Neuronal stem cell (in vitro differentiated cells): ENCODE measurements at regions not wholly inside any gene's neighbourhood (a gene's known extent, or its start where the extent isn't known, plus 50 kb on each side); places are given as distances from the start of the nearest gene placed in this dataset.

Experiments used
- DNase-seq: peaks from one replicate; pipeline ENCODE4 v3.0.0-alpha.2; 2013; ENCODE audit warnings: low spot score
- H2AFZ ChIP-seq: one replicate; pipeline ENCODE4 v1.6.1; 2013; ENCODE audit warnings: mild to moderate bottlenecking, low read length, inconsistent platforms
- H2AK5ac ChIP-seq: 2 replicates; pipeline ENCODE4 v1.6.1; 2013; ENCODE audit warnings: low read depth, mild to moderate bottlenecking, inconsistent platforms, low read length, moderate library complexity, mixed read lengths
- H2BK120ac ChIP-seq: 2 replicates; pipeline ENCODE4 v1.6.1; 2013; ENCODE audit warnings: low read depth, mild to moderate bottlenecking, inconsistent platforms, low read length, moderate library complexity, mixed read lengths
- H2BK12ac ChIP-seq: one replicate; pipeline ENCODE4 v1.6.1; 2013; ENCODE audit warnings: low read length, inconsistent platforms
- H2BK15ac ChIP-seq: 2 replicates; pipeline ENCODE4 v1.6.1; 2013; ENCODE audit warnings: mild to moderate bottlenecking, low read length, inconsistent platforms, mixed read lengths
- H2BK5ac ChIP-seq: one replicate; pipeline ENCODE4 v1.6.1; 2013; ENCODE audit warnings: inconsistent platforms, mild to moderate bottlenecking, low read length, moderate library complexity
- H3K14ac ChIP-seq: one replicate; pipeline ENCODE4 v1.6.1; 2013; ENCODE audit warnings: low read length, inconsistent platforms
- H3K18ac ChIP-seq: 2 replicates; pipeline ENCODE4 v1.6.1; 2013; ENCODE audit warnings: low read length, inconsistent platforms
- H3K23ac ChIP-seq: 2 replicates; pipeline ENCODE4 v1.6.1; 2013; ENCODE audit warnings: low read depth, mild to moderate bottlenecking, mixed read lengths, low read length, inconsistent platforms; ENCODE audit not compliant: poor library complexity
- H3K27ac ChIP-seq: replicated peaks from 3 replicates; pipeline ENCODE4 v1.5.1; 2013; ENCODE audit warnings: low read length, inconsistent platforms
- H3K27me3 ChIP-seq, 3 experiments: 2 replicates each; pipeline ENCODE4 v1.6.1; 2013; ENCODE audit warnings: low read length in 3 of 3, mild to moderate bottlenecking in 2 of 3, inconsistent platforms in 1 of 3, low read depth in 1 of 3, mixed read lengths in 1 of 3, moderate library complexity in 1 of 3; ENCODE audit not compliant: control insufficient read depth in 3 of 3, insufficient read depth in 3 of 3
- H3K36me3 ChIP-seq, 2 donors: replicated peaks in 1 of 2; 2 replicates each; pipeline ENCODE4 v1.6.1; 2013; ENCODE audit warnings: low read length in 2 of 2; ENCODE audit not compliant: control insufficient read depth in 2 of 2, insufficient read depth in 2 of 2
- H3K4ac ChIP-seq: 2 replicates; pipeline ENCODE4 v1.6.1; 2013; ENCODE audit warnings: inconsistent platforms, mild to moderate bottlenecking, low read length, moderate library complexity
- H3K4me1 ChIP-seq, 2 donors: 1 replicate in 1 of 2; 2 replicates in 1 of 2; pipeline ENCODE4 v1.6.1; 2013; ENCODE audit warnings: low read length in 2 of 2, low read depth in 1 of 2; ENCODE audit not compliant: control insufficient read depth in 2 of 2, insufficient read depth in 1 of 2
- H3K4me2 ChIP-seq: one replicate; pipeline ENCODE4 v1.6.1; 2013; ENCODE audit warnings: mild to moderate bottlenecking, low read length, inconsistent platforms; ENCODE audit not compliant: insufficient read depth, poor library complexity, severe bottlenecking
- H3K4me3 ChIP-seq, 2 donors: 2 replicates each; pipeline ENCODE4 v1.5.1; 2013; ENCODE audit warnings: low read length in 2 of 2, mild to moderate bottlenecking in 2 of 2, inconsistent platforms in 1 of 2, moderate library complexity in 1 of 2
- H3K79me1 ChIP-seq: one replicate; pipeline ENCODE4 v1.6.1; 2013; ENCODE audit warnings: low read depth, mild to moderate bottlenecking, inconsistent platforms, low read length, moderate library complexity
- H3K9ac ChIP-seq: one replicate; pipeline ENCODE4 v1.6.1; 2013; ENCODE audit warnings: mild to moderate bottlenecking, low read depth, low read length, inconsistent platforms; ENCODE audit not compliant: poor library complexity
- H3K9me3 ChIP-seq, 2 donors: replicated peaks in 1 of 2; 2 replicates each; pipeline versions ENCODE3 to v1.6.1; 2013; ENCODE audit warnings: low read length in 2 of 2, mild to moderate bottlenecking in 2 of 2, inconsistent platforms in 1 of 2, low read depth in 1 of 2, mixed read lengths in 1 of 2, moderate library complexity in 1 of 2; ENCODE audit not compliant: control insufficient read depth in 2 of 2, insufficient read depth in 1 of 2
- H4K8ac ChIP-seq: one replicate; pipeline ENCODE4 v1.6.1; 2013; ENCODE audit warnings: low read depth, mild to moderate bottlenecking, inconsistent platforms, low read length, moderate library complexity
- H4K91ac ChIP-seq: one replicate; pipeline ENCODE4 v1.6.1; 2013; ENCODE audit warnings: low read length, low read depth, mild to moderate bottlenecking, inconsistent platforms; ENCODE audit not compliant: poor library complexity
- WGBS, 2 donors: extraction: QIAGEN DNeasy Blood & Tissue Kit; methylation state at CpG; one replicate each; pipeline ENCODE4 v1.1.7; 2013; ENCODE audit warnings: missing lambda C conversion rate in 2 of 2, mixed read lengths in 1 of 2; ENCODE audit not compliant: insufficient read length in 2 of 2, insufficient replicate concordance in 1 of 2; ENCODE audit errors: extremely low coverage in 2 of 2; 5-methylcytosine and 5-hydroxymethylcytosine counted together

DNA sequence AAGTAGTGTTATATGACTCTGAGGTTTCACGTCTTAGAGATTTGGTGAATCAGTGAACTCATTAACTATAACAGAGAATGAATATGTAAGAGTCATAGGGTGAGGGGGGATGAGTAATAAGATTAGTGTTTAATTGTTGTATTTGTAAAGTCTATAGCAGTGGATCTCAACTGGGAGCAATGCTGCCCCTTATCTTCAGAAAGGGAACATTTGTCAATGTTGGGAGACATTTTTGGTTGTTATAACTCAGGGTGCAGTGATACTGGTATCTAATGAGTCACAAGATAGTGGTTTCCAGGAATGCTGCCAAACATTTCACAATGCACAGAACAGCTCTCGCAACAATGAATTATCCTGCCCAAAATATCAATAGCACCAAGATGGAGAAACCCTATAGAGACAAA, 1193.7 kb downstream of the GALC start:
- H3K14ac ChIP-seq = no peak overlapping the region
- no peak overlapping the region for H3K27ac ChIP-seq
- H2AK5ac ChIP-seq = no peak overlapping the region
- no peak overlapping the region for H3K23ac ChIP-seq
- H3K27me3 ChIP-seq = no peaks in the 10 kb centered on the region
- H2BK5ac ChIP-seq = no peak overlapping the region
- H3K18ac ChIP-seq = no peak overlapping the region
- no peak overlapping the region for H3K4ac ChIP-seq
- no peaks in the 10 kb centered on the region for H3K4me1 ChIP-seq
- H3K9me3 ChIP-seq = no peaks in the 10 kb centered on the region
- H3K4me2 ChIP-seq = no peak overlapping the region
- H3K9ac ChIP-seq = no peak overlapping the region
- whole genome bisulfite sequencing, 2 donors = no CpG with 5 or more reads among the region's 2 CpGs
- no peak overlapping the region for H3K4me3 ChIP-seq
- H2AFZ ChIP-seq = no peak overlapping the region
- no peak overlapping the region for H2BK15ac ChIP-seq
- H4K8ac ChIP-seq = no peak overlapping the region
- H2BK12ac ChIP-seq = no peak overlapping the region
- no peak overlapping the region for H2BK120ac ChIP-seq
- no peaks in the 10 kb centered on the region for H3K79me1 ChIP-seq
- H4K91ac ChIP-seq = no peak overlapping the region
- H3K36me3 ChIP-seq = no peaks in the 10 kb centered on the region
- no peak for DNase-seq

DNA sequence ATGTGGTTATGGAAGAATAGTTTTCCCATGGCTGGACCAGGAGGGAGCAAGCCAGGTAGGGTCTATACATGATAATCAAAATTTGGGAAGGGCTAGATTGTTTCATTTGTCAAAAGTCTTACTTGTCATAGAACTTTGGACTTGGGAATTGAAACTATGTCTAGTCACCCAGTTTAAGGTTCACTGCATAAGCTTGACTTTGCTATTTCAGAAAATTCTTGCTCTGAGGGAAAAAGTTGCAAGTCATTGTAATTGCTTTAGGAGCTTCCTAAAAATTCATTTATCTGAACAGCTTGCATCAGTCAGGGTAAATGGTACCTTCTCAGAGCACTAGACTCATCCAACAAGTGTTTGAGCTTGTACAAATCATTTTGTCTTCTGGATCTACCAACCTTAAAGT, 1194.7 kb downstream of the GALC start:
- Histone ChIP-seq H2BK12ac (no peak overlapping the region), H4K91ac (no peak overlapping the region), H3K27me3 (no peaks in the 10 kb centered on the region), H3K4ac (no peak overlapping the region), H3K4me1 (no peaks in the 10 kb centered on the region), H3K4me3 (no peak overlapping the region), H3K18ac (no peak overlapping the region), H3K27ac (no peak overlapping the region), H3K36me3 (no peaks in the 10 kb centered on the region), H3K14ac (no peak overlapping the region), H4K8ac (no peak overlapping the region), H2BK120ac (no peak overlapping the region), H3K4me2 (no peak overlapping the region), H2BK15ac (no peak overlapping the region), H2BK5ac (no peak overlapping the region), H3K23ac (no peak overlapping the region), H3K9me3 (no peaks in the 10 kb centered on the region), H2AFZ (no peak overlapping the region), H3K79me1 (no peaks in the 10 kb centered on the region), H3K9ac (no peak overlapping the region), H2AK5ac (no peak overlapping the region)
- DNase-seq = no peak

DNA sequence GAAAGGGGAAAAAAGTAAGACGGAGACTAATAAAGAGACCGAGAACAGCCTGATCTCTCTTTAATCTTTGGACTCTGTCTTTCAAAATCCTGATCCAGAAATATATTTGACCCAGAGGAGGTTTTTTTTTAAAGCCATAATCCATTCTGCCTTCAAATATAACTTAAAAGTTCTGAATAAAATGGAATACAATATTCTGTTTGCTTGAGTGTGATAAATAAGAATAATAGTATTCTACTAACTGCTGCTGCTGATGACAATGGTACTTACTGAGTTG, 1196.0 kb downstream of the GALC start:
- H3K4me2 ChIP-seq = no peak overlapping the region
- WGBS, 2 donors = no CpG with 5 or more reads among the region's 2 CpGs
- H3K4ac ChIP-seq = no peak overlapping the region
- no peak overlapping the region for H3K4me3 ChIP-seq
- H3K79me1 ChIP-seq = no peaks in the 10 kb centered on the region
- no peaks in the 10 kb centered on the region for H3K9me3 ChIP-seq
- no peak for DNase-seq
- H3K27ac ChIP-seq = no peak overlapping the region
- H3K4me1 ChIP-seq = no peaks in the 10 kb centered on the region
- H3K14ac ChIP-seq = no peak overlapping the region
- no peak overlapping the region for H3K18ac ChIP-seq
- no peak overlapping the region for H2BK5ac ChIP-seq
- no peak overlapping the region for H2AFZ ChIP-seq
- no peak overlapping the region for H2BK12ac ChIP-seq
- H3K36me3 ChIP-seq = no peaks in the 10 kb centered on the region
- no peak overlapping the region for H4K91ac ChIP-seq
- no peak overlapping the region for H4K8ac ChIP-seq
- H2BK120ac ChIP-seq = no peak overlapping the region
- H2AK5ac ChIP-seq = no peak overlapping the region
- no peak overlapping the region for H2BK15ac ChIP-seq
- no peak overlapping the region for H3K23ac ChIP-seq
- no peaks in the 10 kb centered on the region for H3K27me3 ChIP-seq
- H3K9ac ChIP-seq = no peak overlapping the region

DNA sequence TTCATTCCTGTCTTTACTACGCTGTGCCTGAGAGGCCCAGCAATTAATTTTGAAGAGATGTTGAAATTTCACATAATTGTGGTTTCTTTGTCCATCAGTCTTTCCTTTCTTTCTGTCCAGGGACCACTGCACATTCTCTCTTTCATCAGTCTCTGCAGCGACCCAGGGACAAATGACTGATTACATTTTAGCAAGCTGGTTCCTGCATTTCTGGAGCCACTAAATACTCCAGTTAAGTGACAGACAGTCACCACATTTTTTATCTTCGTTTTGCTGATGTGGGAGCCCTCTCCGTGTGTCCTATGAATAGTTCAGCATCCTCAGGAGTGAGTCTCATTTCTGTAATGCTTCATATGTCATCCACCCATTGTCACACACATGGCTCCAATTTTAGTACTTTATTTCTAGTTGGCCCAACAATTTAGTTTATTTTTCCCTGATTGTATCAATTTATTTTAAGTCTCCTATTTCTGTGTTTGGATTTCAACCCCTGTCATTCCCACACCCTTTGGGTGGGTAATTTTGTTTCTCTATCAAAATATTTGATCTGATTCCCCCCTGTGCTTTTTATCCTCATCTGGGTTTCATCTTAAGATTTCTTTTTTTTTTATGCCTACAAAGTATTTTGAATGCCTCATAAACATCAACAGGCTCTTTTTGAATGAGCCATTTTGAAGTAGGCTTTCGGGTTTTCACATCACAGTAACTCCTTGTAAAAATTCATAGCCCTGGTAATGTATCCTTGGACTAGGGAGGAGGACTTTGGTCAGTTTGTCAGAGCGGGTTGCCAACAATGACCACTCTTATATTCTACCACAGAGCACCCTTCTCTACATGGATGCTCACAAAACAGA, 1196.5 kb downstream of the GALC start:
- Histone ChIP-seq H2BK12ac (no peak overlapping the region), H3K4me3 (no peak overlapping the region), H2BK120ac (no peak overlapping the region), H2AFZ (no peak overlapping the region), H3K36me3 (no peaks in the 10 kb centered on the region), H2BK5ac (no peak overlapping the region), H3K4me1 (no peaks in the 10 kb centered on the region), H2BK15ac (no peak overlapping the region), H3K23ac (no peak overlapping the region), H2AK5ac (no peak overlapping the region), H3K9ac (no peak overlapping the region), H3K27ac (no peak overlapping the region), H4K91ac (no peak overlapping the region), H3K14ac (no peak overlapping the region), H3K4me2 (no peak overlapping the region), H3K27me3 (no peaks in the 10 kb centered on the region), H3K79me1 (no peaks in the 10 kb centered on the region), H3K9me3 (no peaks in the 10 kb centered on the region), H4K8ac (no peak overlapping the region), H3K18ac (no peak overlapping the region), H3K4ac (no peak overlapping the region)
- WGBS, 2 donors = no CpG with 5 or more reads among the region's 6 CpGs
- no peak for DNase-seq
